Fibroblast of lung (primary cell): ENCODE measurements at regions not wholly inside any gene's neighbourhood (a gene's known extent, or its start where the extent isn't known, plus 50 kb on each side); places are given as distances from the start of the nearest gene placed in this dataset.

Experiments used
- DNase-seq, 2 donors: peaks; one replicate each; pipeline versions ENCODE4 v3.0.0 to v3.0.0-alpha.2; 2010; ENCODE audit warnings: low read depth in 2 of 2
- H2AFZ ChIP-seq: 2 replicates; pipeline ENCODE4 v1.5.1; 2012; ENCODE audit warnings: low read length, control low read depth, inconsistent platforms
- H3K27ac ChIP-seq: 2 replicates; pipeline ENCODE4 v1.5.1; 2011; ENCODE audit warnings: low read length, control low read depth; ENCODE audit not compliant: insufficient read depth
- H3K27me3 ChIP-seq: 2 replicates; pipeline ENCODE4 v1.5.1; 2011; ENCODE audit warnings: mild to moderate bottlenecking, low read length; ENCODE audit not compliant: control insufficient read depth, insufficient read depth
- H3K36me3 ChIP-seq: 2 replicates; pipeline ENCODE4 v1.5.1; 2011; ENCODE audit warnings: low read length; ENCODE audit not compliant: control insufficient read depth, insufficient read depth
- H3K4me1 ChIP-seq: 2 replicates; pipeline ENCODE4 v1.5.1; 2011; ENCODE audit warnings: low read length; ENCODE audit not compliant: control insufficient read depth, insufficient read depth; ENCODE audit errors: extremely low read depth
- H3K4me2 ChIP-seq: 2 replicates; pipeline ENCODE4 v1.5.1; 2011; ENCODE audit warnings: low read length, control low read depth; ENCODE audit not compliant: insufficient read depth; ENCODE audit errors: extremely low read depth
- H3K4me3 ChIP-seq, 4 experiments: fragments of 200-600 bp in 1 of 4; sonication (generic) in 1 of 4; replicated peaks in 1 of 4; 2 replicates each; pipeline ENCODE4 v1.5.1; 2011 to 2016; ENCODE audit warnings: low read length in 4 of 4, low read depth in 3 of 4, mild to moderate bottlenecking in 3 of 4, control low read depth in 2 of 4, inconsistent platforms in 1 of 4, mixed read lengths in 1 of 4; ENCODE audit not compliant: insufficient read depth in 1 of 4; ENCODE audit errors: control extremely low read depth in 1 of 4
- H3K79me2 ChIP-seq: 2 replicates; pipeline ENCODE4 v1.5.1; 2012; ENCODE audit warnings: mild to moderate bottlenecking, low read length, inconsistent platforms; ENCODE audit not compliant: control insufficient read depth, insufficient read depth
- H3K9ac ChIP-seq: 2 replicates; pipeline ENCODE4 v1.5.1; 2011; ENCODE audit warnings: mild to moderate bottlenecking, low read length, control low read depth; ENCODE audit not compliant: insufficient read depth
- H3K9me3 ChIP-seq: 2 replicates; pipeline ENCODE4 v1.5.1; 2012; ENCODE audit warnings: low read depth, low read length; ENCODE audit not compliant: control insufficient read depth, insufficient read depth
- H4K20me1 ChIP-seq: 2 replicates; pipeline ENCODE4 v1.5.1; 2011; ENCODE audit warnings: low read length; ENCODE audit not compliant: control insufficient read depth, insufficient read depth; ENCODE audit errors: extremely low read depth
- EZH2 ChIP-seq: IDR thresholded peaks from 2 replicates; pipeline ENCODE4 v1.5.1; 2012; ENCODE audit warnings: low read length, control low read depth, mild to moderate bottlenecking; ENCODE audit errors: missing control alignments
- TF ChIP-seq, protein P1 (sequence below), 2 donors: IDR thresholded peaks in 1 of 2; conservative IDR thresholded peaks in 1 of 2; 1 replicate in 1 of 2; 2 replicates in 1 of 2; pipeline ENCODE4 v1.5.1; 2011 to 2012; ENCODE audit warnings: low read length in 2 of 2, control low read depth in 1 of 2, inconsistent platforms in 1 of 2, low read depth in 1 of 2, mild to moderate bottlenecking in 1 of 2

DNA sequence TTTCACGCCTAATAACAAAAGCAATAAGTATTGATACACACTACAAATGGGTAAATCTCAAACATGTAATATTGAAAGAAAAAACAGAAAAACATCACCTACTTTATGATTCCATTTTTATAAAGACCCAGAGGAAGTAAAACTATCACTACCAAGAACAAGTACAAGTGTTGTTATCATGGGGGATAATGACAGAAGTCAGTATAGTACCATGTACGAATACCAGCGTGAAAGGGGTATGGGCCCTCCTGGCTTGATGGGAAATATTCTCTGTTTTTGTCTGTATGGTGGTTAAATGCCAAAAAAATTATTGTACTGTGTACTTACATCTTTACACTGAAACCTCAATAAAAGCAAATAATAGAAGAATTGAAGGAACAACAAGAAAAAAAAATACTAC lies 665.7 kb downstream of the TMEM182 start:
- TF ChIP-seq EZH2: no peak
- TF ChIP-seq, protein P1, sequence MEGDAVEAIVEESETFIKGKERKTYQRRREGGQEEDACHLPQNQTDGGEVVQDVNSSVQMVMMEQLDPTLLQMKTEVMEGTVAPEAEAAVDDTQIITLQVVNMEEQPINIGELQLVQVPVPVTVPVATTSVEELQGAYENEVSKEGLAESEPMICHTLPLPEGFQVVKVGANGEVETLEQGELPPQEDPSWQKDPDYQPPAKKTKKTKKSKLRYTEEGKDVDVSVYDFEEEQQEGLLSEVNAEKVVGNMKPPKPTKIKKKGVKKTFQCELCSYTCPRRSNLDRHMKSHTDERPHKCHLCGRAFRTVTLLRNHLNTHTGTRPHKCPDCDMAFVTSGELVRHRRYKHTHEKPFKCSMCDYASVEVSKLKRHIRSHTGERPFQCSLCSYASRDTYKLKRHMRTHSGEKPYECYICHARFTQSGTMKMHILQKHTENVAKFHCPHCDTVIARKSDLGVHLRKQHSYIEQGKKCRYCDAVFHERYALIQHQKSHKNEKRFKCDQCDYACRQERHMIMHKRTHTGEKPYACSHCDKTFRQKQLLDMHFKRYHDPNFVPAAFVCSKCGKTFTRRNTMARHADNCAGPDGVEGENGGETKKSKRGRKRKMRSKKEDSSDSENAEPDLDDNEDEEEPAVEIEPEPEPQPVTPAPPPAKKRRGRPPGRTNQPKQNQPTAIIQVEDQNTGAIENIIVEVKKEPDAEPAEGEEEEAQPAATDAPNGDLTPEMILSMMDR (conservative IDR thresholded peaks at IDR 0.05 in 1 of 2, IDR thresholded peaks at IDR 0.05 in 1 of 2; ENCODE audit: low read depth in 1 of 2, low read length in 2 of 2): no peak
- Histone ChIP-seq H3K4me1 (no peaks in the 10 kb centered on the region), H3K9me3 (no peaks in the 10 kb centered on the region), H3K36me3 (no peaks in the 10 kb centered on the region), H4K20me1 (no peaks in the 10 kb centered on the region), H3K79me2 (no peaks in the 10 kb centered on the region), H3K27me3 (no peaks in the 10 kb centered on the region), H3K4me3 (no peak overlapping the region), H3K27ac (no peak overlapping the region), H2AFZ (no peak overlapping the region), H3K9ac (no peak overlapping the region), H3K4me2 (no peak overlapping the region)
- no peak for DNase-seq

DNA sequence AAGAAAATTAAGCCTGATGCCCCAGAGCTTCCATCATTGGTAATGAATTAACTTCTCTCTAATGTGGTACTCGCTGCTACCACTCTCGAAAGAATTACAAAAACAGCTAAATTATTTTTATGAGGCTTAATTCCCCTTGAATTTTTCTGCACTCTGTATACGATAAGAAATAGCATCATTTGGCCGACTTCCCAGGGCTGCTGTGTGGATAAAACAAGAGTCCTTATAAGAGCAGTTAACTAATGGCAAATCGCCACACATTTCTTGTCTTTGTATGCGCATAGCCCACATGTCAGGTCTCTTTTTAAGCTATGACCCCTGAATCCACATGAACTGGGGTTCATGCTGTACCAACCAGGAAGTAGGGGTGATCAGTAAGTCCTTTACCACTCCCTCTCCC lies 668.4 kb downstream of the TMEM182 start:
- no peaks in the 10 kb centered on the region for H3K4me1 ChIP-seq
- no peaks in the 10 kb centered on the region for H3K36me3 ChIP-seq
- H3K27ac ChIP-seq: no peak overlapping the region
- no peaks in the 10 kb centered on the region for H3K79me2 ChIP-seq
- no peaks in the 10 kb centered on the region for H3K9me3 ChIP-seq
- peaks cover 1% of the 10 kb centered on the region for H4K20me1 ChIP-seq
- DNase-seq: no peak
- no peak overlapping the region for H3K9ac ChIP-seq
- TF ChIP-seq, protein P1 (conservative IDR thresholded peaks at IDR 0.05 in 1 of 2, IDR thresholded peaks at IDR 0.05 in 1 of 2; ENCODE audit: low read depth in 1 of 2, low read length in 2 of 2): no peak
- H3K4me3 ChIP-seq: no peak overlapping the region
- H3K4me2 ChIP-seq: no peak overlapping the region
- no peaks in the 10 kb centered on the region for H3K27me3 ChIP-seq
- H2AFZ ChIP-seq: no peak overlapping the region

DNA sequence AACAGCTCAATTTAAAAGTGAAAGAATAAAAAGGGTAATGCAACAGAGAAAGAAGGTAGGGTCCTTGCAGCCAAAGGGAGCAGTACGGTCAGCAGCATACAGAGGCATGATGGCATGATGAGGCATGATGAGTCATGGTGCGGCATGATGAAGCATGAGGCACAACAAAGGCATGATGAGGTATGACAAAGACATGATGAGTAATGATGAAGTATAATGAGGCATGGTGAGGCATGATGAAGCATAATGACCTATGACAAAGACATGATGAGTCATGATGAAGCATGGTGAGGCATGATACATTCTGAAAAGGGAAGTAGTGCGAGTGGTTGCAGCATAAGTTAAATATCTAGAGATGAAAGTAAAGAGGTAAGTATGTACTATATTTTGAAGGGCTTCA lies 673.2 kb downstream of the TMEM182 start:
- Histone ChIP-seq H3K9me3 (no peaks in the 10 kb centered on the region), H3K4me3 (no peak overlapping the region), H3K4me1 (no peaks in the 10 kb centered on the region), H3K36me3 (no peaks in the 10 kb centered on the region), H3K9ac (no peak overlapping the region), H3K27ac (no peak overlapping the region), H2AFZ (no peak overlapping the region), H3K79me2 (no peaks in the 10 kb centered on the region), H4K20me1 (peaks cover 1% of the 10 kb centered on the region), H3K4me2 (no peak overlapping the region), H3K27me3 (no peaks in the 10 kb centered on the region)
- TF ChIP-seq, protein P1 (conservative IDR thresholded peaks at IDR 0.05 in 1 of 2, IDR thresholded peaks at IDR 0.05 in 1 of 2; ENCODE audit: low read depth in 1 of 2, low read length in 2 of 2): no peak
- no peak for TF ChIP-seq EZH2
- DNase-seq: peak in 1 of 2 donors; percentile 13
